ENCODE measurements at regions not wholly inside any gene's neighbourhood (a gene's known extent, or its start where the extent isn't known, plus 50 kb on each side); places are given as distances from the start of the nearest gene placed in this dataset.

- no peak for DNase-seq (ENCODE audit: low read depth)
- TF ChIP-seq CTCF (conservative IDR thresholded peaks at IDR 0.05; ENCODE audit: low read depth, low read length) = no peak
- H3K4me3 ChIP-seq (ENCODE audit: low read length) = no peak overlapping the region
Observed at GRCh38 chr18:75644871-75645270, 217.4 kb upstream of the SMIM21 start.

DNA sequence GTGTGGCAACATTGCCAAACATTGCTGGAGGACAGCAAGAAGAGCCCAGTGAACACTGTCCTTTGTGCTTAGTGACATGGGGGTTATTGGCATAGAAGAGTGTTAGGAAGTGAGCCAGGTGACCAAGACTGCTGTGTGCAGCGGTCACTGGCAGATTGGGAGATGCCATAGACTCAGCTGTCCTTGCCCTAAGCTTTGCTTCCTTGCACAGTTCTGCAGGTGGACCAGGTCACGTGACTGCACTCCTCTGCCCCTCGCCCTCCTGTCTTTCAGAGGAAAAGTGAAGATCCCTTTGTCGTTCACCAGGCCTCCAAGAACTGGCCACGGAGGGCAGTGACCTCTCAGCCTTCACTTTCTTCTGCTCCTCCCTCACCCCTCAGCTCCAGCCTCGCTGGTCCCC, 215.6 kb upstream of the SMIM21 start:
- no peak for TF ChIP-seq CTCF (conservative IDR thresholded peaks at IDR 0.05; ENCODE audit: low read depth, low read length)
- no peak overlapping the region for H3K4me3 ChIP-seq (ENCODE audit: low read length)
- DNase-seq (ENCODE audit: low read depth) = no peak

DNA sequence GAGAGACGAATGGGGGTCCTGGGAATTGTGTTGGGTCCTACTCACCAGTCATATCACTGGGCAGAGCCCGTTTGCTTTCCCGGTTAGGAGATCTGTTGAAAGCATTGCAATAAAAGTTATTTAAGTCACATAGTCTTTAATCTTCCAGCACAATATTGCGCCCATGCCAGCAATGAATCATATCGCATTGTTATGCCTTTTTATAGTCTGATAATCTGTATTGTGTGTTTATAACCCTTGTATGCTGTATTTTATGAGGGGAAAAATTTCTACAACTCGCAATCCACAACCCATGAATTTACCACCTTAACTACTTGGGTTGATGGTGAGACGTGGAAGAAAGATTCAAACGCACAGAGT, 211.9 kb upstream of the SMIM21 start:
- TF ChIP-seq CTCF (conservative IDR thresholded peaks at IDR 0.05; ENCODE audit: low read depth, low read length) = no peak
- no peak overlapping the region for H3K4me3 ChIP-seq (ENCODE audit: low read length)
- no peak for DNase-seq (ENCODE audit: low read depth)

- no peak for TF ChIP-seq CTCF (conservative IDR thresholded peaks at IDR 0.05; ENCODE audit: low read depth, low read length)
- DNase-seq (ENCODE audit: low read depth) = no peak
- H3K4me3 ChIP-seq (ENCODE audit: low read length) = no peak overlapping the region
Observed at GRCh38 chr18:75638776-75639471, 211.4 kb upstream of the SMIM21 start.

GRCh38 chr18:75638223-75638775, 210.8 kb upstream of the SMIM21 start:
- no peak for TF ChIP-seq CTCF (conservative IDR thresholded peaks at IDR 0.05; ENCODE audit: low read depth, low read length)
- no peak overlapping the region for H3K4me3 ChIP-seq (ENCODE audit: low read length)
- no peak for DNase-seq (ENCODE audit: low read depth)

DNA sequence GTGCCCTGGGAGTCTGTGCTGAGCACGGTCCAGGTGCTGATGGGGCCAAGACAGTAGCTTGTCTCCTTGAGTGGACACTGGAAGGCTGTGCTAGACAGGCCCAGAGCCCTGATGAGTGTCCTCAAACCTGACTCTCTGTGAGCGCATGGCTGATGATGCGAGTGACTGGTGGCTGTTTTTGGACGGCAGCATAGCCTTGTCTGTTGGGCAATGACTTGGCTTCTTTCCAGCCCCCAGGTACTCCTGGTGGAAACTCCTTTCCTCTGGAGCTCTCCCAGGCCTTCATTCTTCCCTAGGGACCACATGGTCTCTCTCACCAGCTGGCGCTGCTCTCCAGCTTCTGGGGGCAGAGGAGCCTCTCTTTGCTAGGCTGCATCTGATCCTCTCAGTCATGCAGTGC, 207.6 kb upstream of the SMIM21 start:
- DNase-seq (ENCODE audit: low read depth) = no peak
- TF ChIP-seq CTCF (conservative IDR thresholded peaks at IDR 0.05; ENCODE audit: low read depth, low read length) = no peak
- H3K4me3 ChIP-seq (ENCODE audit: low read length) = no peak overlapping the region

GRCh38 chr18:75625966-75626365, 198.5 kb upstream of the SMIM21 start:
- DNase-seq (ENCODE audit: low read depth) = no peak
- no peak overlapping the region for H3K4me3 ChIP-seq (ENCODE audit: low read length)
- TF ChIP-seq CTCF (conservative IDR thresholded peaks at IDR 0.05; ENCODE audit: low read depth, low read length) = no peak

Data from retinal pigment epithelial cell (primary cell).